GM04503 (cell line): ENCODE measurements at regions not wholly inside any gene's neighbourhood (a gene's known extent, or its start where the extent isn't known, plus 50 kb on each side); places are given as distances from the start of the nearest gene placed in this dataset.
"Not testable (repeated sequence)": the region's sequence is repeated elsewhere in the genome, so short reads cannot be mapped to it uniquely, and the experiment has no call there.

Source experiments
- DNase-seq: peaks from one replicate; pipeline ENCODE4 v3.0.0-alpha.2; 2012; ENCODE audit warnings: low read depth

DNA sequence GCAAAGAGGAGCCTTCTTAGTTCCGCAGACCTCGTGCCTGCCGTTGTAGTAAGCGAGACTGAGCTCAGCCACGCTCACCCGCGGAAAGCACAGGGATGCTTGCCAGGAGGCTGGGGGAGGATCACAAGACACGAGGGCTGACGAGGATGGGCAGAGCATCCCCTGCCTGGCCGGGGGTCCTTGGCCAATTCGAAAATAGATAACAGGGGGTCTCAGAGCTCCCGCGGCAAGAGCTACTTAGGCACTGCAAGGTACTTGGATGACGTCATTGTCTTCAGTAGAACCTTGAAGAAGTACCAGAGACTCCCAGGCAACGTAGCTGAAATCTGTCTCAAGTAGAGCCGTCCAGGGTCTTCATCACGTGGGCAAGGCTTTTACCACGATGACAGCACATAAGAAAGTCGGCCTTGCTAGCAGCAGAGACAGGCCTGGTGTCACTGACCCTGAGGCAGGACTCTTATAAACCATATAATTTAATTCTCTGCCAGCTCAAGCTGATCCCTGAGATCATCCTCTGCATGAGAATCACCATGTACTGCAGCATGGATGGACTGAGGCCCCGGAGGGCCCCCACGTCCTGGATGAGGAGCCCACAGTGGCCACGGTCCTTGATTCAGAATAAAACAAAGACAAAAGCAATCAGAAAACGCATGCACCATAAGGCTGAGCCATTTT lies 81.9 kb downstream of the TMEM18 start:
- DNase-seq, result no peak

GRCh38 chr2:594297-594949 lies 82.8 kb downstream of the TMEM18 start:
- no peak for DNase-seq

GRCh38 chr2:593356-594026 lies 83.7 kb downstream of the TMEM18 start:
- no peak for DNase-seq

DNA sequence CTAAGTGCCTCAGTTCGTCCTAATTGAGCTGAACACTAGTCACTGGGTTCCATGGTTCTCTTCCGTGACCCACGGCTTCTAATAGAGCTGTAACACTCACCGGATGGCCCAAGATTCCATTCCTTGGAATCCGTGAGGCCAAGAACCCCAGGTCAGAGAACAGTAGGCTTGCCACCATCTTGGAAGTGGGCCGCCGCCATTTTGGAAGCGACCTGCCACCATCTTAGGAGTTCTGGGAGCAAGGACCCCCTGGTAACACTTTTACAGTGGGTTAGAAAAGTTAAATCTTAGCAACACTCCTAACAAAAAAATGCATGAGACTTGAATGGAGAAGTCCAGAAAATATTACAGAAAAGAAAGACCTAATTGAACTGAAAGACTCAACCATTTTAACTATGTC lies 84.5 kb downstream of the TMEM18 start:
- no peak for DNase-seq

DNA sequence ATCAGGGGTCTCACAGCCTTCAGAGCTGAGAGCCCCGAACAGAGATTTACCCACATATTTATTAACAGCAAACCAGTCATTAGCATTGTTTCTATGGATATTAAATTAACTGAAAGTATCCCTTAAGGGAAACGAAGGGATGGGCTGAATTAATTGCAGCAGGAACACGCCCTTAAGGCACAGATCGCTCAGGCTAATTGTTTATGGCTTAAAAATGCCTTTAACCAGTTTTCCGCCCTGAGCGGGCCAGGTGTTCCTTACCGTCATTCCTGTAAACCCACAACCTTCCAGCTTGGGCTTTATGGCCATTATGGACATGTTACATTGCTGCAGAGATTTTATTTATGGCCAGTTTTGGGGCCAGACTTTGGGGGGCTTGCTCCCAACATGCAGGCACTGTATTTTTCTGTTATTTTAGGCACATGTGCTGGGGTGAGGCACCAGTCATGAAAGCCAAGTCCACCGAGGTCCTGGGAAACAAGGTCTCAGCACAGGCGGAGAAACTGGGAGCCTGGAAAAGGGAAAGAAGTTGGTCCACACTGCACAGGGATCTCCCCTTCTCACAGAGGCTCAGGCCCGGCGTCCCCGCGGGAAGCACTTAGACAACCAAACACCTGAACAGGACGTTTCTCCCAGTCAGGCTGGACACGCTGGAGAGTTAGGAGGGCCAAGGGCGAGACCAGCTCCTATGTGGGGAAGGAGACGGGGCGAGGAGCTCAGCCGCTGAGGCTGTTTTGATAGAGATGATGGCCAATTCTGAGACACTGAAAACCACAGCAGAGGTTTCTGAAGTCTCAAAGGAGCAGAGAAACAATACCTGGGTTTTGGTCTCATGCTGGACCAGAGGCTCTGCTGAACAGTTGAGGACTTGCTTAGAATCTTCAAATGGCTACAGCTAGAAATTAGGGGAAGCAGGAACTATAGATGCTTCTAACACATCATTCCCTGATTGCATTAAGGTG lies 86.7 kb downstream of the TMEM18 start:
- no peak for DNase-seq

- DNase-seq, result no peak
Measured at GRCh38 chr2:589281-590130, 87.7 kb downstream of the TMEM18 start.

DNA sequence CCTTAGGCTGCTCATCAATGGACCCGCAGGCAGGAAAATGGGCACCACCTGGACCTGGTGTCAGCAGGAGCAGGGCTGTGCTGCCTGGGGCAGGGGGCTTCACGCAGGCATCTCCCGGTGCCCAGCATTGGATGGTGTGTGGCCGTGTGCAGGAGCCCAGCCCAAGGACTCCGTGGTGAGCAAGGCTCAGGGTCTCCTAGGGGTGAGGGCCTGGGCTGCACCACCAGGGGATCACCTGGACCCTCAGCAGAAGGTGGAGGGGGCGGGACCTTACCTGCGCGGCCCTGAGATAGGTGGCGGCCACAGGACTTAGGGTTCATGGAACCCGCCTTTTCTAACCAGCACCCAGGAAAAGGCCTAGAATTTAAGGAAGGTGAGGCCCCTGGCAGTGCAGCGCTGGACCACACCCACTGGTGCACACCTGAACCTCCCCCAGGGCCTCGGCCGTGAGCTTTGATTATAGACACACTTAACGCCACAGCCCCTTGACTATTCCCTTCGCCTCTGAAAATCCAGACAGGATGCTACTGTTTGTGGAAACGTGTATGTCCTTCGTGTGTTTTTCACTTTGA lies 89.0 kb downstream of the TMEM18 start:
- no peak for DNase-seq

DNA sequence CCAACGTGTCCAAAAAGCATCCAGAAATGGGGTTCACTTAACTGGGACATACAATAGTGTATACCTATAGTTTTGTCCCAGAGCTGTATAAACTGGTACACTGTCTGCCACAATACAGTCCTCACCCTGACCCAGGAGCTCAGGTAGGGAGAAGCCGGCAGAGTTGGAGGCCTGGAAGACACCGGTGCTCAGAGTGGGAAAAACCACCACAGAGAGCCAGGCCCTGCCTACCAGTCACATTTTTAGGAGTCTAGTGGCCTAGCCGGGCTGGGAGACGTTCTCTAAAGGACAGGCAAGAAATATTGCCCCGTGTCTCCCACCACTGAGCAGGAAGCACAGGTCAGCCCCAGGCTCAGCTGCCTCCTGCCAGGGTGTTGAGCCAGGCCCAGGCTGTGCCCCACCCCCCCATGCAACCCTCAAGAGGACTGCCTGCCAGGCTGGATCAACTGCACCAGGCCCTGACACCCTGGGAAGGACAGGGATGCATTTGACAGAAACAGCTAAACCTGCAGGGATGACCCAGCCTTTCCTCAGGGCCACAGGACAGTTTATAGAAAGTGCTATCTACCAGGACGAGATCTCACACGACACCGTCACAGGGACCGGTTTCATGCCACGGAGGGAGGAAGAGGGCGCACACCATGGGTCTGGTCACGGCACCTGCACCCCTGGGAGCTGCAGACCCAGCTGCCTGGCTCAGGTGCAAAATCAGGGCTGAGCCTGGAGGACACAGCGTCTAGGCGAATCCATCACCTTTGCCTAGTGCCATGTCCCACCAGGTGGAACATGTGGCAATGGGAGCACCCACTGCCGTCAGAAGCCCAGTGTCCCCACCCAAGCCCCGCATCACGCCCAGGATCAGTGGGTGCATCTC lies 89.9 kb downstream of the TMEM18 start:
- no peak for DNase-seq

DNA sequence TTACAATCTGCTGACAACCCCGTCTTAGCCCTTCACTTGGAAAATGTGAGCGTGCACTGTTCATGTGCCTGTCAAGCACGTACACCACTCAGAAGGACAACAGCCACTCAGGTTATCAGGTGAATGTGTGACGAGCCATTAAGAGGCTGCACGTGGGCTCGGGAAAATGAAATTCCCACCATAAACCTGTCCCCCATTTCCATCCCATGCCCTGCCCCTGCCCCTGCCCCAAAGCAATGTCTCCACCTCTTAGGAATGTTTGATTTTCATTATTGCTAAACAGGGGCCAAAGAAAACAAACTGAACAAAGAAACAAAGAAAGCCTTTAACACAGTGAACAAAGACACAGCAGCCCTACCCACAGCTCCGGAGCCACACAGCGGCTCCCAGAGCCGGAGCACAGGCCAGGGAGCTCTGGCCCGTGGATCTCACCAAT lies 90.5 kb downstream of the TMEM18 start:
- DNase-seq, result no peak

GRCh38 chr2:584863-585823 lies 92.1 kb downstream of the TMEM18 start:
- no peak for DNase-seq

- no peak for DNase-seq
Measured at GRCh38 chr2:583666-584065, 93.5 kb downstream of the TMEM18 start.

DNA sequence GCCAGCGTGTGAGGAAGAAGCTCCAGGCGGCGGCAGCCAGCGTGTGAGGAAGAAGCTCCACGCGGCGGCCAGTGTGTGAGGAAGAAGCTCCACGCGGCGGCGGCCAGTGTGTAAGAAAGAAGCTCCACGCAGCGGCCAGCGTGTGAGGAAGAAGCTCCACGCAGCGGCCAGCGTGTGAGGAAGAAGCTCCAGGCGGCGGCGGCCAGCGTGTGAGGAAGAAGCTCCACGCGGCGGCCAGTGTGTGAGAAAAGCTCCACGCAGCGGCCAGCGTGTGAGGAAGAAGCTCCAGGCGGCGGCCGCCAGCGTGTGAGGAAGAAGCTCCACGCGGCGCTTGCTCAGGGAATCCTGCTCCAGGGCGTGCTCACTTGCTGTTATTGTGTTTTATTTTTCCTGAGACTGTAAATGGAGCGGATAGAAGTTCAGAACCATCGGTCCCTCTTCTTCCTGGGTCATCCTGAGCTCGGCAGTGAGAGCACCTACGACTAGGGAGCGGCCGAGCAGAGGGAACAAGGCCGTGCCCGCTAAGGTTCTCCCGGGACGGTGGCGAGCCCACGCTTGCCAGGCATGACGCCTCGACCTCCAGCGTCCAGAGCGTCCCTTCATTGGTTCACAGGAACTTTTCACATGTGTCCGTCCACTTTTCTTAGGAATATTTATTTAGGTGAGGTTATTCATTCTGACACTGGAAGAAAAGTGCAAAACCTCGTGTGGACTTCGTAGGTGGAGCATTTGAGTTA lies 94.2 kb downstream of the TMEM18 start:
- DNase-seq, result no peak

DNA sequence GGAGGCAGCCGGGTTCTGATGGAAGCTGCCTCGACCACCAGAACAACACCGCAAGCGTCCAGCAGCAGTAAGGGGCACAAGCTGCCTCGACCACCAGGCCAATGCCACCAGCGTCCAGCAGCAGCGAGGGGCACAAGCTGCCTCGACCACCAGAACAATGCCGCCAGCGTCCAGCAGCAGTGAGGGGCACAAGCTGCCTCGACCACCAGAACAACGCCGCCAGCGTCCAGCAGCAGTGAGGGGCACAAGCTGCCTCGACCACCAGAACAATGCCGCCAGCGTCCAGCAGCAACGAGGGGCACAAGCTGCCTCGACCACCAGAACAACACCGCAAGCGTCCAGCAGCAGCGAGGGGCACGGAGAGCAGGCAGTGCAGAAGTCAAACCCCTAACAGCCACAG lies 94.9 kb downstream of the TMEM18 start:
- DNase-seq, result not testable (repeated sequence)

GRCh38 chr2:579961-580360 lies 97.2 kb downstream of the TMEM18 start:
- no peak for DNase-seq

DNA sequence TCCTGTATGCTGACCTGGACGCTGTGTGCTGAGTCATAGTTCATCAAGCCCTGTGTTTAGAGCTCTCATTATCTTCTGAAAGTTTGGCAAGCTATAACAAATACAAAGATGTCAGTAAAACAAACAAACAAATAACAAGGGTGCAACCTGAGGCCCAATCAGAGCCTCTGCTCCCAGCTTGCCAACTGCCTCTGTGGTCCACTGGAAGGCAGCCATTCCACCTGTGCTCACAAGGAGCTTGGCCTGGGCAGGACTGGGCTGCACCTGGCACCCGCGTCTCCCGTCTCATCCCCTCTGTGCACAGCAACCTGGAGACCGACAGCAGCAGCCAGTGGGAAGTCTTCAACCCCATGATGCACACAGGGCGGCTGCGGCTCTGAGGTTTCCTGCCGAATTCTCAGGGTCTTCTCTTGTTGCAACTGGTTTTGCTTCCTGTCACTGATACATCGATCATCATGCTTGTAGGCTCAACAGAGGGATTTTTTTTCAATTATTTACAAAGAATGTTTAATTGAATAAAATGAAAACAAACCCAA lies 97.8 kb downstream of the TMEM18 start:
- no peak for DNase-seq

DNA sequence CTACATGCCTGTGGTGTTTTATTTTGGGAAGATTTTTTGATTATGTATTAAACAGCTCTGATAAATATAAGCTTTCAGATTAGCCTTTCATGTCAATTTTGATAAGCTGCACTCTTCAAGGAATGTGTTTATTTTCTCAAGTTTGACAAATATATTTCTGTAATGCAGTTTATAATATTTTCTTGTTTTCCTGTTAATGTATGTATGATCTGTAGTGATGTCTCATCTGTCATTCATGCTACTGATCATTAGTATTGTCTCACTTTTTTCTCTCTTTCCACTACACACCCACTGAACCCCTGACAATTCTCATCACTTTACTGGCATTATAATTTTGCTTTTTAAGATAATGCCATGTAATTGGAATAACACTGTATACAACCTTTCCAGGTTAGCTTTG lies 100.9 kb downstream of the TMEM18 start:
- DNase-seq, result no peak

DNA sequence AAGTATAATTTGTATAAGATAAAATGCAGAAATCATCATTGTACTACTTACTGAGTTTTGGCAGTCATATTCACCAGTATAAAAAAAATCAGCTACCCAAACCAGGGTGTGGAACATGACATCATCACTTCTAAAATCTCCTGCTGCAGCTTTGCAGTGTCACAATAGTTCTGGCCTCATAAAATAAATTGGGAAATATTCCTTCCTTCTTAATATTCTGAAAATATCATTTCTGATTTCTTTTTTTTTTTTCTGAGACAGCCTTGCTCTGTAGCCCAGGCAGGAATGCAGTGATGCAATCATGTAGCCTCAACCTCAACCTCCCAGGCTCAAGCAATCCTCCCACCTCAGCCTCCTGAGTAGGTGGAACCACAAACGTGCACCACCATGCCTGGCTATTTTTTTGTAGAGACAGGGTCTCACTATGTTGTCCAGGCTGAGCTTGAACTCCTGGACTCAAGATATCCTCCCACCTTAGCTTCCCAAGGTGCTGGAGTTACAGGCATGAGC lies 101.4 kb downstream of the TMEM18 start:
- DNase-seq, result no peak
